HG03103 (cell line): ENCODE measurements at regions not wholly inside any gene's neighbourhood (a gene's known extent, or its start where the extent isn't known, plus 50 kb on each side); places are given as distances from the start of the nearest gene placed in this dataset.

ENCODE experiments used
- ATAC-seq: cut with Tn5 transposase; IDR thresholded peaks from one replicate; pipeline ENCODE4 v1.9.1; 2021; ENCODE audit warnings: low read depth; ENCODE audit not compliant: unreplicated experiment

GRCh38 chr5:125384071-125384470, 637.6 kb upstream of the ZNF608 start:
- no peak for ATAC-seq

- ATAC-seq = no peak
Measured at GRCh38 chr5:125390326-125390725, 643.9 kb upstream of the ZNF608 start.

- no peak for ATAC-seq
Measured at GRCh38 chr5:125393221-125393815, 646.9 kb upstream of the ZNF608 start.

- ATAC-seq = no peak
Measured at GRCh38 chr5:125394661-125395280, 648.3 kb upstream of the ZNF608 start.

- ATAC-seq = no peak
Measured at GRCh38 chr5:125396462-125396861, 650.0 kb upstream of the ZNF608 start.

- no peak for ATAC-seq
Measured at GRCh38 chr5:125398466-125398865, 652.0 kb upstream of the ZNF608 start.

GRCh38 chr5:125399885-125400284, 653.4 kb upstream of the ZNF608 start:
- ATAC-seq = no peak

GRCh38 chr5:125401724-125402622, 655.5 kb upstream of the ZNF608 start:
- no peak for ATAC-seq

- no peak for ATAC-seq
Measured at GRCh38 chr5:125402787-125403186, 656.3 kb upstream of the ZNF608 start.

- no peak for ATAC-seq
Measured at GRCh38 chr5:125404056-125404455, 657.6 kb upstream of the ZNF608 start.

- ATAC-seq = peak; percentile 27
Measured at GRCh38 chr5:125408448-125409233, 662.2 kb upstream of the ZNF608 start.

GRCh38 chr5:125409234-125409860, 662.9 kb upstream of the ZNF608 start:
- no peak for ATAC-seq

GRCh38 chr5:125409861-125410536, 663.6 kb upstream of the ZNF608 start:
- ATAC-seq = no peak

- ATAC-seq = no peak
Measured at GRCh38 chr5:125410537-125411070, 664.2 kb upstream of the ZNF608 start.

GRCh38 chr5:125411071-125411743, 664.8 kb upstream of the ZNF608 start:
- peak; percentile 47 for ATAC-seq

- ATAC-seq = peak; percentile 55
Measured at GRCh38 chr5:125411744-125412560, 665.5 kb upstream of the ZNF608 start.

GRCh38 chr5:125412561-125413495, 666.4 kb upstream of the ZNF608 start:
- ATAC-seq = peak; percentile 35
